Putamen (tissue), 1 donor: ENCODE measurements at regions not wholly inside any gene's neighbourhood (a gene's known extent, or its start where the extent isn't known, plus 50 kb on each side); places are given as distances from the start of the nearest gene placed in this dataset.

Experiments
- DNase-seq: peaks from one replicate; pipeline ENCODE4 v3.0.0-alpha.2; 2016; ENCODE audit warnings: low spot score

DNA sequence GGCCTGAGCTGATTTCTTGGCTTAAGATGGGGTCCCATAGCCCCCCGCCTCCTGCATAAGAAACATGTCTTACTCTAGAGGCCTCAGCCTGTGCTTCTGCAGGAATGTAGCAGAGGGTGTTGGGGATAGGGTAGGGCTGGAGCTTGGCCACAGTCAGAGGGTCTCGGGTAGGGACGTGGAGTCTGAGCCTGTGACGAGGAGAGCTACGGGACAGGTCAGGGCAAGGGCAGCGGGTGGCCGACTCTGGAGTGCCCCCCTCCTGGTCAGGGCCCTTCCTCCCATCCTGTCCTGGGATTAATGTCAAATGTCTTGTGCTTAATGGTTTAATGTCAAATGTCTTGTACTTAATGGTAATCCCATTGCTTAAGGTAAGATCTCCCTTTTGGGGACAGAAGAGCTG lies 130.4 kb downstream of the GLI2 start:
- no peak for DNase-seq

DNA sequence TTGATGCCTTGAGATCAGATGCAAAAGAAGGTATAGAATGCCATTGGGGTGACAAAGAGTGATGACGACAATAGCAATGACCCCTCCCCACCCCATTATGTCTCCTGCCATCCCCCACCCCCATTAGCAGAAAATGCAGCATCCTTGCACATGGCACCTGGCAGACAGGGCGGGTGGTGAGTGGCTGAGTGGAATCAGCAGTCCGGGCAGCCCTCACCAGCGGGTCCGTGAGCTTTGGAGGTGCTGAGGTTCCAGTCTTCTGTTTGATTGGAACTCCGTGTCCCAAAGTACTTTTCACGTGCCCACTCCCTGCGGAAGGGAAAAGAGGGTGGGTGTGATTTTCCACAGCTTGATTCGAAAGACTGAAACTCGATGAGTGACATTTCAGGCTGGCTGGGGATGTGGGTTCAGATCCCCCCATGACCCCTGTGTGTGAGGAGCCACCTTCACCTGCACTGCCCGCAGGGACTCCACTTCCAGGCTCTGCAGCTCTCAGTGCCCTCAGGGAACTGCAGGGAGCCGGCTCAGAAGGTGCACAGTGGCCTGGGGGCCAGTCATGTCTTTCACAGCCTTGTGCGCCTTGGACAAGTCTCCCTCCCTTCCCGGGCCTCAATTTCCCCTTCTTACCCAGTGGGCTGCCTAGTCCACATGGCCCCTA lies 130.9 kb downstream of the GLI2 start:
- DNase-seq: no peak

DNA sequence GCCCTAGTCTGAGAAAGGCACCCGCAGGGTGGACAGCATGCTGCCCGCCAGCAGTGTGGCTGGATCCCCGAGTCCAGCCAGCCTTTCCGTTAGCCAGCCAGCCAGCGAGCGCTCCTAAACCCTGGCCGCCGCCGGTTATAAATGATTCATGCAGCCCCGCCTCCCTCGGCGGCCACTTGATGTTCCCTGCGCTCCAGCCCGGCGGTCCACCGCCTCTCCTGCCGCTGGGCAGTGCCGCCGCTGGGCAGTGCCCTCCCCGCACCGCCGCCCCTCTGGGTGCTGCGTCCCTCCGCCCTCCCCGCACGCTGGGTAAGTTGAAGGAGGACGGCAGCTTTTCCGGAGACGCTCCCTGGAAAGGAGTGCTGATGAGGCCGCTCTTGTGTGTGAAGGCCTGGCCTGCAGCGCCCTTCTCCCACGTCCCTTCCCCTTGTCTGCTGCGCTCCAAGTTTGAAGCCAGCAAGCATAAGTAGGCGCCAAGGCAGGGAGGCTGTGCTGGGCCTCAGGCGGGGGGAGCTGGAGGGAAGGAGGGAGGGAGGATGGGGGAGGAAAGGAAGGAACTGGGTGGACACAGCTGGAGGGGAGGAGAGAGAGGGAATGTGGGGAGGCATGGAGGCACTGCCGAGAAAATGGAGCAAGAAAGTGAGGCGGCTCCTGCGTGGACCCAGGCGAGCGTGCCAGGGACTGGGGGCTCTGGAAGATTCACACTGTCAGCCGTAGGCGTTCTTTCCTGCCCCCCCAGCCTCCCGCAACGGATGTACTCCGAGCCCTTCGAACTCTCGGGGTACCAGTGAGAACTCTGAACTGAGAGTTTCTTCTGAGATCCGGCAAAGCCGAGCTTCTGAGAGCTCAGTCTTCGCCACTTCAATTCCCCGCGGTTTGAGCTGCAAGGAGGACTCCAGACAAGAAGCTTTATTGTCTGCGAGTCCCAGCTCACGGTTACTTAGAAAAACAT lies 131.9 kb downstream of the GLI2 start:
- peak; percentile 36 for DNase-seq

DNA sequence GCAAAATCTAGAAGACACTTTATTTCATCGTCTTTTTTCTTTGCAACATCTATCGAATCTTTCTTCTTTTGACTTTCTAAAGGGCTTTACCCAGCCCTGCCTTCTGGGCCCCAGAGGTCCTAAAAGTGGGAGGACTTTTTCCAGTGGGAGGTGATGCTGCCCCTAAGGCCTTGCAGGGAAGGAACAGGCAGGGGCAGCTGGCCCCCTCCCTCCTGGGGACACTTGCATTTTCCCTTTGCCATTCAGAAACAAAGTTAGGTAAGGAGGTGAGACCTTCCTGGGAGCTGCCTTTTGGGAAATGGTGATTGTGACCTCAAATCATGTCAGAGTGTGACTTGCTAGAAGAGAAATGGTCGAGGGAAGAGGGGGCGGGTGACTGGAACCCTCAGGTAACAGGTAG lies 132.7 kb downstream of the GLI2 start:
- DNase-seq: no peak

DNA sequence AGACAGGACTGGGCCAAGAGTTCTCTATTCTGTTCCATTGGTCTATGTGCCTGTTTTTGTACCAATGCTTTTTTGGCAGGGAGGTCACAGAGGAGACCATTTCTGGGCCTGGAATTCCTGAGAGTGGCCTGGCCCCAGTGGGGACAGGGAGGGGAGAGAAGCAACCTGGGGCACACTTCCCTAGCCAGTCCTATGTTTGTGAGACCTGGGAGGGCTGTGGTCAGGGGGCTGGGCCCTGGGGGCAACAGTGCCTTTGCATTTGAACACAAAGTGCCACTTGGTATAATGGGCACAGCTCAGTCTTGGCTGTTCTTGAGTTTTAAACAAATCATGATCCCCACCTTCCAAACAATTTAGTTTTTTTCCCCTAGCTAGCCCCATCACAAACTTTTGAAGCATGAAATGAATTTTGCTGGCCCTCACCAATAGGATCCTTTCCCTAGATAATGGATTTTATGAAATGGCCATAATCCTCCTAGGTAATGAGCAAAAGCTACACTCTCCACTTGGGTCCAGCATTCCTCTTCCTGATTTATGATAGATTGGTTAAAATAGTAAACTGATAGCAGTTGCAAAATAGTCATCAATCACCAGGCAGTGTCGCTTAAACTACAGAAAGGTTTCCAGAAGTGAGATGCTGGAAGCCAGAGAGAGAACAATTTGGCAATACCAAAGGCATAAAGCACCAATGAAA lies 133.5 kb downstream of the GLI2 start:
- DNase-seq: no peak

DNA sequence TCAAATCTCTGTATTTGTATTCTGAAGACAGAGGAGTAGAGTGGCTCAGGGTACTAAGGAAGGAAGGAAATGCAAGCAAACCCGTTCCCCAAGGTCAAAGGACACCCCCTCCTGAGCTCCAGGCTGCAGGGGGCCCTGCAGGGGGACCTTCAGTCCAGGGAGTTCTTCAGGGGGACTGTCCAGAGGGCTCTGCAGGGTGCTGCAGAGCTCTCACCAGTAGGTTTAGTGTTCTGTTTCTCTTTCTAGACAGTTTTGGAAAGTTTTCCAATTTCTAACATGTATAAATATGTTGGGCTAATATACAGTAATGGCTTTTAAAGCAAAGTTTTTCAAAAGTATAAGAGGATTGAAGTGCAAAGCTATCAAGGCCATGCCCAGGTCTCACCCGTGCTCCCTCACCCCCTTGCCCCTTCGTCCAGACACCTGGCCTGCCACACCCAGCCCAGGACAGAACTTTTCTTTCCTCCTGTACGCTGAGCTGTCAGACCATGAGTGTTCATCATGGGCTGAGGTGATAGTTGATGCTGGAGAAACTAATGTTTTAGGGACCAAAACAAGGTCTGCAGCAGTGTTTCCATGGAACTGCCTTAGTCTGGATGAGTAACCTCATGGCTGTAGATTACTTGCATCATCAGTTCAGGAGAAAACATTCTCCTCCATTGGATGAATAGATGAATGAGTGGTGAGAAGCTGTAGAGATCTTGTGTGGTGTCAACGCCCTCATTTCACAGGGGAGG lies 134.2 kb downstream of the GLI2 start:
- no peak for DNase-seq

DNA sequence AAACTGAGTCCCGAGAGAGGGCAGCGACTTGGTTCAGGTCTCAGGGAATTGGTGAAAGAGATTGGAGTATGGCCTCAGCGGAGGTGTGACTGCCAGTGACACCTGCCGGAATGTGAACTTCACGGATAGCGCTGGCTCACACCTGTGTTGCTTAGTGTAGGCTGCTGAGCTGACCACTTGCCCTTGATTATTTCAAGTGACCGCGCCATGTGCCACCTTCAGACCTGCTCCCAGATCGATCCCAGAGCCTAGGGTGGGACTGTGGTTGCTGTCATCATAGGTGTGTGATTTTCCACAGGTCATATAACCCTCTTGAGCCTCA lies 134.8 kb downstream of the GLI2 start:
- no peak for DNase-seq

DNA sequence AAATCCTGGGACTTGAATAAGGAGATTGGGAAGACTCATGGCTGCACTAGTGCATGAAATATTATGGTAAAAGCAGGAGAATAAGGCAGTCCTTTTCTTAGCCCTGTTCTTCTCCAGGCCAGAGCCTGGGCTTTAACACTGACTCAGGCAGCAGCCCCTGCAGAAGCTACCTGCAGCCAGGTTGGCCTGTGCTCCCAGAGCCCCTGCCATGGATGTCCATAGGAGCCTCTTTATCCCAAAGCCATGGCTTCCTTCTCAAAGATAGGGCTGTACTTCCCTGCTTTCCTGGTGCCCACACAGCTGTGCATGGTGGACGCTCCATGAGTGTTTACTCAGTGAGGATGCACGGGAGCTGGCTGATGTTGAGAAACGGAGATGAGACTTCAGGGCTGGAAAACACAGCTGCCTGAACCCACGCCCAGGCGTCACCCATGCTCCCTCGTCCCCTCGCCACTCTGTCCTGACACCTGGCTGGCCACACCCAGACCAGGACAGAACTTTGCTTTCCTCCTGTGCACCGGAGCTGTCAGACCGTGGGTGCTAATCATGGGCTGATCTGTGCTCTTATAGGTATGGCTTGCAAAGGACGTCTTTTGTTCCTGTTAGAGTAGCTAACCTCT lies 135.5 kb downstream of the GLI2 start:
- no peak for DNase-seq

DNA sequence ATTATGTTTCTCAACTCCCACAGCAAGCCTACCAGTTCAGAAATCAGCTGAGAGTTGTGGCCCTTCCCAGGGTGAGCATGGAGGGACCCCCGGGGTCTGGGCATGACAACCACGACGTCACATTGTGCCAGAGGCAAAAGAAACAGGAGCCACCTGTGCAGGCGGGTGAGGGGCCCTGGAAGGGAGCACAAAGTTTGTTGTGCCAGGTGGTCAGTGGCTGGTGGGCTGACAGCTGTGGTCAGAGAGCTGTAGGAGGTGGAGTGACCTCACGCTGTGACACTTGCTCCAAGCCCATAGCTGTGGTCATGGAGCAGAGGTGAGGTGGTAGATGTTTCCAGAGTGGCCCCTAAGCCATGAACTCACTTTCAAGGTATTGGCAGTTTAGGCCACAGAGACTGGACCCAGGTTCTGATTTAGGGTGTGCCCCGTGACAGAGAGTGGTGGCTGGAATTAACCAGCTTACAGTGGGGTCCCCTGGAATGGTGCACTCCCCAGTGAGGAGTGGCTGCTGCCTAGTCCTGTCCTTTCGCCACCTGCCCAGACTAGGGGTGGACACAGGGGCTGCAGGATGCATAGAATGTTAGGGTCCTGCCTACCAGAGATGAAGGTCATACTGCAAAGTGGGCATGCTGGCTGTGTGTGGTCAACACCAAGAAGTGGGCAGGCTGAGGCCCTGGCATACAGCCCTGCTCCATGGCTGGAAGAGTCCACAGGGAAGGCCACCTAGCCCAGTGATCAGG lies 136.4 kb downstream of the GLI2 start:
- no peak for DNase-seq

DNA sequence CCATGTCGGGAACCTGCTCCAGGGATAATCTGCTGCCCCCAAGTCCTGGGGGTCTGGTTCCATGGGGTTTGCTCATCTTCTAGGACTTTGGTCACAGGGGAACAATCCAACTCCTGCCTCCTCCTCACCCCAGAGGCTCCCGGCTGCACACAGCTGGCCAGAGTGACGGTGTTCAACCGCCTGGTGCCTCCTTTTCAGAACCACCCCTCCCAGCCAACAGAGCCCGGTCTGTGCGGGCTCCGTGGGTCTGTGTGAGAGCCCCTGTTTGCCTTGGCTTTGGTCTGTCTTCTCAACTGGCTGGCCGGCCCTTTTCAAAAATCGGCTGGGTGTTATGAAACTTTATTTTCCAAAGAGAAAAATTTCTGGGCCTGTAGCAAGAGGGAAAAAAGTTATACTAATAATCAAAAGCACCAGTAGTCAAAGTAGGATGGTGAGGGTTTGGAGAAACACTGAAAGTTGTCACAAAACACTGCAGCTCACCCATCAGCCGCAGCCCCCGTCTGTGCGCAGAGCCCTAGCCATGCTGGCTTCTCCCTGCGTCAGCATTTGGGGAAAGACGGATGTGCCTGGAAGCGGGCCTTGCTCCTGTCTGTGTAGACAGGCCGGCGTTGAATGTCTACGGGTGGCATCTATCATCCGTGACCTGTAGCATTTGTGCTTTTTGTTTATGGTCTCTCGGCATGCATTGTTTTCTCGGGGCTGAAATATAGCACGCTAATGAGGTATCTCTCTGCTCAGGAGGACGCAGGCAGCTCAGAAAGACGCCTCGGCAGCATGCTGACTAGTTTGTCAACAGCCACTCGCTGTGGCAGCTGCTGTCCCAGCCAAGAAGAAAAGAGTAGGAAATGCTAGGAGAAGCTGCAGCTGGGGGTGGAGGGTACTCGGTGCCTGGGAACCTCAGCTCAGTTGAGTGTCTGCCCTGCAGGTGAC lies 138.6 kb downstream of the GLI2 start:
- DNase-seq: no peak

DNA sequence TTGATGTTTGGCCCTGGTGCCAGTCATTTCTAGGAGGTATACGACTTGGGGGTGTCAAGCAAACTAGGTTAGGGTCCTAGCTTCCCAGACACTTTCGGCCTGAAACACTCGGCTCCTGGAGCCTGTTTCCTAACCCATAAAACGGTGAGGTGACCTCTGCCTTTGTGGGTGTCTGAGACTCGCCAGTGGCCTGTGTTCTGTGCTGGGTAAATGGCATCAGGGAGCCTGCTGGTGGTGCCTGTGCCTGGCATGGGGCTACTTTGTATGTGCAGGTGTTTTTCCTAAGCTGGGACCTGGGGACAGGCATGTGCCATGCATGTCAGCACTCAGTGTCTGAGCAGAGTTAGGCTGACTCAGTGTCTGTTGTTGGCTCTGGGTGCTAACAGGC lies 139.2 kb downstream of the GLI2 start:
- DNase-seq: no peak

DNA sequence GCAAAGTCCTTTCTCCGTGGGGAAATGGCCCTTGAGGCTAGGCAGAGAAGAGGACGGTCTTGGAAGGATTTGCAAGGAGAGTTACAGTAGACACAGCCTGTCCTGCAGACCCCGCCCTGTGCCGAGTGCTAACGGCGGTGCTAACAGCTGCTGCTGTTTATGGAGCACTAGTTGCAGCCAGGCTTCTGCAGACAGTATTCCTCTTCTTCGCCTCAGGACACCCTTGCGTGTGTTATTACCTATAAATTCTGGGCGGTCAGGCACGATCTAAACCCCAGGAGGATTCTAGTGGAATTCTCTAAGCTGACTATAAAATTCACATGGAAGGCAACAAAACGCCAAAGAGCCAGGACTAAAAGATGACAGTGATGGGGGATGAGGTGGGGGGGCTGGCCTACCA lies 139.8 kb downstream of the GLI2 start:
- no peak for DNase-seq

DNA sequence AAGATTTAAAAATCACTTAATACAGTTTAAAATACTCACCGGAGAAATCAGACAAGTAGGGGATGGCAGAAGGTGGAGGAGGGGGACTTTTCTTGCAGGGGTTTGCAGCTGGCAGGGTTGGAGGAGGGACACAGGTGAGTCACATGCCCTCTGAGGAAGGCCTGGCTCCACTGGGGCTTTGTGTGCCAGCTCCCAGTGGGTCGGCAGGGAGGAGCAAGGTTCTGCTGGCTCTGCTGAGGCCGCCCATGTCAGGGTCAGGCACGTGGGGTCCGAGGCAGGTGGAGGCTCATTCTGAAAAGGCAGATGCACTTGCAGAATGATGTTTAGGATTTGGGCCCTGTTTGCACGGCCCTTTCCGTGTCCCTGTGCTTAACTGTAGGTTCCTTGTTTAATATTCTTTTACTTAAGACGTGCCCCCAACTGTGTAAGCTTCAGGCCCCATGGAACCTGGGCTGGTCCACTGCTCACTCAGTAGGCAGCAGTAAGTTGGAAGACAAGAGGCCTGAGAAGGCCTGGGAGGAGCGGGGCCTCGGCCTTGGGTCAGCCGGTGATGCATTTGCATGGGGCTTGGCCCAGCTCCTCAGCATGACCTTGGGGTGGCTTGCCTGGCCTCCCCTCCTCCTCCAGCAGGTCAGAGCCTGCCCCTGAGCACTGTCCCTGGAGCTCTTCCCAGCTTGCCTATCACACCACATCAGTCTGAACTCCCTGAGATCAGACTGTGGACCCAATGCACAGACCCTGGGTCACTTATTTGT lies 141.0 kb downstream of the GLI2 start:
- DNase-seq: no peak

DNA sequence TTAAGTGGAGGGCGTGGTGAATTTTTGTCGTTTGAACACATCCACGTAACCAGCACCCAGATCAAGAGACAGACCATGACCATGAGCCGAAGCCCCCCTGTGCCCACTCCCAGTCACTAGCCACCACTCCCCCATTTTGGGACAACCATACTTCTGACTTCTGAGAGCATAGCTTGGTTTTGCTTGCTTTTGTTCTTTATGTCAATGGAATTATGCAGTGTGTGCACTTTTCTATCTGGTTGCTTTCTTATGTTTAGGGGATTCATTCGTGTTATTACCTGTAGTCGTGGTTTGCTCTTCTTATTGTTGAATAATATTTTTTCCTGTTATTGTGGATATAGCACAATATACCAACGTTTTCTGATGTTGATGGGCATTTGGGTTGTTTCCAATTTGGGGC lies 141.7 kb downstream of the GLI2 start:
- DNase-seq: no peak

DNA sequence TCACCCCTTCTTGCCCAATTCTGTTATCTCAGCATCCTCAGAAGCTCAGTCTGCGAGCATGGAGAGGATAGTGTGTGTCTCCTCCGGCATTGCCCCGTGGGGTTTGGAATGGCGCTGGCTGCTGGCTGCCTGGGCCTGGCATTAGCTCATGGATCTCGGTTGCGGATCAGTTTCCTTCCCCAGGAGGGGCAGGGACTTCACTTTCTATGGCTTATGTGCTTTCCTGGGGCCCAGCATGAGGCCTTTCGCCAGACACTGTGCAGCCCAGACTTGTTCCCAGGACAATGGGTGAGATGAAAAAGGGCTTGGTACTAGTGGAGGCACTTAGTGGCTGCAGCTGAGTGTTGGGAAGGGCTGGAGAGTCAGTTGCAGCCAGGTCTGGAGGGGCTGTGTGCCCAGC lies 143.3 kb downstream of the GLI2 start:
- no peak for DNase-seq

DNA sequence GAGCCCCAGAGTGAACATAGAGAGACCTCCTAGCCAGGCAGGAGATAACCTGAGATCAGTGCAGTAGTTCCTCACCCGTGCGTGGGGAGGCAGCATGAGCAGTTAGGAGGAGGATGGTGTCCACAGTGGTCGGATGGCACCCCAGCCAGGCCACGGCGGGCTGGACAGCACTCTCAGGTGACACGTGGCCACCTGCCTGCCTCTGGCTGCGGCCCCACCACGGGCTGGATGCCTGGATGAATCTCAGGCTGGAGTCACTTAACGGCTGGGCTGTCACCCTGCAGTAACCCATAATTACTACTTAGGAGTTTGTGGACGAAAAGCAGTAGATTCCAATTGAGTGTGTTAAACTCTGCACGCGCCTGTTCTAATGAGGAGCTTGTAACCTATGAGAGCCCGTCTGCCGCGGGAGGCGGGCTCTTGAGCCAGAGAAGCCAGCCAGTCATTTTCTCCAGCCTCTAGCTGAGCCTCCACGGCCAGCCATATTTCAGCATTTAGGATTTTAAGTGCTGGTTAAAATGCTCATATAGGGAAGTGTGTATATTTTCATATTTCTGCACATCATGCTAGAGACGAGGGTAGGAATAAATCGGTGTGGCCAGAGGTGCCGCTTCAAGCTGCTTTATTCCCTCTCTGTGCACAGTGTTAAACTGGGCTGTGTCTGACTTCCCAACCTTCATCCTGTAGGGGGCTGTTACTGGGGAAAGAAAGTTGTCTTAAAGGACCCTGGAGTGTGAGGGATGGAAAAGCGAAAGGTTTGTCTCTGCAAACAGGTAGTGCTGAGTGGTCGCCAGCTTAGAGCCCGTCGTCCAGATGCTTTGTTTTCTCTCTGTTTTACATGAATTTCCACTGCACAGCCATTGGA lies 144.0 kb downstream of the GLI2 start:
- no peak for DNase-seq

DNA sequence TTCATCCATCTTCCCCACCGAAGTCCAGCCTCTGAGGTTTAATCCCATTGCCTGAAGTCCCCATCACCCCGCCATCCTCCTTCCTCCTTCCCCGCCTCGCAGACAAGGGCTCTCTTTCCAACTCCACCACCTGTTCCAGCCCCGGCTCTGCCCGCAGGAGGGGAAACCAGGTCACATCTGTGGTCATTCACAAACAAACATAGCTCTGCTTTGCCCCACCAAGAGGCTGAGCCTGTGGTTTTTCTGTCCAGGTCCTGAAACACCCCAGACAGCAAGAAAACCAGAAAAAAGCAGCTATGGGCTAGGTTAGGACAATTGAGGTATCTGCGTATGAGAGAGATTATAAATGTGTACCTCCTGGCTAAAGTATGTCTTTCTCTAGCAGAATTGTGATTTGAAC lies 144.7 kb downstream of the GLI2 start:
- DNase-seq: no peak
